Effector memory CD4-positive, alpha-beta T cell (primary cell): ENCODE measurements at regions not wholly inside any gene's neighbourhood (a gene's known extent, or its start where the extent isn't known, plus 50 kb on each side); places are given as distances from the start of the nearest gene placed in this dataset.
"Not testable (repeated sequence)": the region's sequence is repeated elsewhere in the genome, so short reads cannot be mapped to it uniquely, and the experiment has no call there.

Experiments
- DNase-seq, 3 donors: peaks; one replicate each; pipeline ENCODE4 v3.0.0-alpha.2; 2020
- H3K27ac ChIP-seq: 2 replicates; pipeline ENCODE4 v1.7.0; 2013; ENCODE audit warnings: mild to moderate bottlenecking, low read length, moderate library complexity; ENCODE audit not compliant: insufficient read depth, poor library complexity, severe bottlenecking
- H3K27me3 ChIP-seq: replicated peaks from 2 replicates; pipeline ENCODE4 v1.7.0; 2013; ENCODE audit warnings: mild to moderate bottlenecking, low read length; ENCODE audit not compliant: insufficient read depth, control insufficient read depth, poor library complexity, severe bottlenecking
- H3K36me3 ChIP-seq: 2 replicates; pipeline ENCODE4 v1.7.0; 2013; ENCODE audit warnings: mild to moderate bottlenecking, low read length, moderate library complexity; ENCODE audit not compliant: control insufficient read depth, insufficient read depth
- H3K4me1 ChIP-seq: 2 replicates; pipeline ENCODE4 v1.7.0; 2013; ENCODE audit warnings: low read length, mild to moderate bottlenecking; ENCODE audit not compliant: control insufficient read depth, insufficient read depth, poor library complexity, severe bottlenecking
- H3K4me3 ChIP-seq: 2 replicates; pipeline ENCODE4 v1.7.0; 2013; ENCODE audit warnings: low read length, low read depth, mild to moderate bottlenecking; ENCODE audit not compliant: insufficient read depth, poor library complexity, severe bottlenecking
- H3K9me3 ChIP-seq: 2 replicates; pipeline ENCODE4 v1.7.0; 2013; ENCODE audit warnings: mild to moderate bottlenecking, low read length, moderate library complexity; ENCODE audit not compliant: control insufficient read depth

DNA sequence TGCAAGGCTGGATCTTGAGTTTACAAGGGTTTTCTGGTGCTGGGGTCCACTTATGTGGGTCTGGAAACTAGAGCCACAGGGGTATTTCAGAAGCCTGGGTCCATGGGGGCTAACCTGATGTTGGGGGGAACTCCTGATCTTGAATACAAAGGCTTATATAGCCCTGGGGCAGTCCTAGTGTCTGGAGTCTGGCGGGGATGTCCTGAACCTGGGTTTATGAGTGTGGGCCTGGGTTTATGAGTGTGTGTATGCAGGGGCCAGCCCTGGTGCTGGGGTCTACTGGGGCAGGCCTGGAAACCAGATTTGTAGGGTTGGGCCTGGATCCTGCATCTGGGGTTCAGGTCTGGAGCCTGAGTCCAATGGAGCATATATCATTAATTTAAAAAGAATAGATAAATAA, 146.5 kb upstream of the C1GALT1 start:
- Histone ChIP-seq H3K9me3 (no peaks in the 10 kb centered on the region), H3K27ac (no peak overlapping the region), H3K4me1 (no peaks in the 10 kb centered on the region), H3K36me3 (no peaks in the 10 kb centered on the region), H3K4me3 (no peak overlapping the region), H3K27me3 (no peaks in the 10 kb centered on the region)
- no peak for DNase-seq

DNA sequence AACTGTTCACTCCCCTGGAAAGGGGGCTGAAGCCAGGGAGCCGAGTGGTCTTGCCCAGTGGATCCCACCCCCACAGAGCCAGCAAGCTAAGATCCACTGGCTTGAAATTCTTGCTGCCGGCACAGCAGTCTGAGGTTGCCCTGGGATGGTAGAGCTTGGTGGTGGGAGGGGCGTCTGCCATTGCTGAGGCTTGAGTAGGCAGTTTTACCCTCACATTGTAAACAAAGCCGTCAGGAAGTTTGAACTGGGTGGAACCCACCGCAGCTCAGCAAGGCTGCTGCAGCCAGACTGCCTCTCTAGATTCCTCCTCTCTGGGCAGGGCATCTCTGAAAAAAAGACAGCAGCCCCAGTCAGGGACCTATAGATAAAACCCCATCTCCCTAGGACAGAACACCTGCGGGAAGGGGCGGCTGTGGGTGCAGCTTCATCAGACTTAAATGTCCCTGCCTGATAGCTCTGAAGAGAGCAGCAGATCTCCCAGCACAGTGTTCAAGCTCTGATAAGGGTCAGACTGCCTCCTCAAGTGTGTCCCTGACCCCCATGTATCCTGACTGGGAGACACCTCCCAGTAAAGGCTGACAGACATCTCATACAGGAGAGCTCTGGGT, 140.0 kb upstream of the C1GALT1 start:
- not testable (repeated sequence) for H3K36me3 ChIP-seq, H3K27me3 ChIP-seq, H3K9me3 ChIP-seq, H3K4me3 ChIP-seq, H3K27ac ChIP-seq, H3K4me1 ChIP-seq
- peak in 1 of 3 donors; percentile 5 for DNase-seq

DNA sequence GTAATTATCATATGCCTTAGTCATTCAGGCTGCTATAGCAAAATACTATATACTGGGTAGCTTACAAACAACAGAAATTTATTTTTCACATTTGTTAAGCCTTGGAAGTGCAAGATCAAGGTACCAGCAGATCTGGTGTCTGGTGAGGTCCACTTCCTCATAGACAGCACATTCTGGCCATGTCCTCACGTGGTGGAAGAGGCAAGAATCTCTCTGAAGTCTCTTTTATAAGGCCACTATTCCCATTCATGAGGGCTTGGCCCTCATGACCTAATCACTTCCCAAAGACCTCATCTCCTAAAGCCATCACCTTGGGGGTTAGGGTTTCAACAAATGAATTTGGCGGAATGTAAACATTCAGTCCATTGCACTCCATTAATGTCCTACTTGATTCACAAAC, 137.5 kb upstream of the C1GALT1 start:
- Histone ChIP-seq H3K27ac (no peak overlapping the region), H3K36me3 (no peaks in the 10 kb centered on the region), H3K9me3 (no peaks in the 10 kb centered on the region), H3K4me3 (no peak overlapping the region), H3K27me3 (no peaks in the 10 kb centered on the region), H3K4me1 (no peaks in the 10 kb centered on the region)
- no peak for DNase-seq

GRCh38 chr7:7048213-7048612, 134.1 kb upstream of the C1GALT1 start:
- H3K4me3 ChIP-seq = no peak overlapping the region
- no peaks in the 10 kb centered on the region for H3K9me3 ChIP-seq
- no peaks in the 10 kb centered on the region for H3K27me3 ChIP-seq
- H3K36me3 ChIP-seq = no peaks in the 10 kb centered on the region
- no peaks in the 10 kb centered on the region for H3K4me1 ChIP-seq
- H3K27ac ChIP-seq = no peak overlapping the region
- no peak for DNase-seq

DNA sequence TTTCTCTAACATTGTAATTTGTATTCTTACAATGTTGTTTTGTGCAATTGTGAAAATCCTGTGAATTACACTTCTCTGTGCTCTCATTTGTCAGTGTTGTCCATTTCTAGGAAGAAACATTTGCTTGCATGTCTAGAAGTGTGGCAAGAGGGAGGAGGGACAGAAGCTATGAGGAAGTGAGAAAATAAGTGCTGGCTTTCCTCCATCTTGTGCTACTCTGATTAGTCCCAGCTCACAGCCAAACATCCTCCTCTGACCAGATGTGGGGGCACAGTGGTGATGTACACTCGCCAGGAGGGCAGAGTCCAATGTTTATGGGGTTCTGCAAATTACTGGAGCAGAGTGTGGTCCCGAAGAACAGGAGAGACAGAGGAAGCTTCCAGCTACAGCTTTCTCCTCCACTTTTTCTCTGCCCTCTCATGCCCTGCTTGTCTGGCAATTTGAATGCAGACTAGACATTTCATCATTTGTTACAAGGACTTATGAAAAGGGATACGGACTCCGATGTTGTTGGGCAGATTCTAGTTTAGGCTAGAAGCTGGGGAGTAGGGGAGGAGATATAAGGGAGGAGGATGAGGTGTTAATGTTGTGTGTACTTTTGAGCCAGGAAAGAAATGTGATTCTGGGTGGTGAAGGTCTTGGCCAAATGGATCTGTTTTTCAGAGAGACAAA, 131.0 kb upstream of the C1GALT1 start:
- no peak overlapping the region for H3K4me3 ChIP-seq
- no peaks in the 10 kb centered on the region for H3K4me1 ChIP-seq
- H3K27me3 ChIP-seq = no peaks in the 10 kb centered on the region
- H3K27ac ChIP-seq = no peak overlapping the region
- no peaks in the 10 kb centered on the region for H3K36me3 ChIP-seq
- no peak for DNase-seq
- no peaks in the 10 kb centered on the region for H3K9me3 ChIP-seq

DNA sequence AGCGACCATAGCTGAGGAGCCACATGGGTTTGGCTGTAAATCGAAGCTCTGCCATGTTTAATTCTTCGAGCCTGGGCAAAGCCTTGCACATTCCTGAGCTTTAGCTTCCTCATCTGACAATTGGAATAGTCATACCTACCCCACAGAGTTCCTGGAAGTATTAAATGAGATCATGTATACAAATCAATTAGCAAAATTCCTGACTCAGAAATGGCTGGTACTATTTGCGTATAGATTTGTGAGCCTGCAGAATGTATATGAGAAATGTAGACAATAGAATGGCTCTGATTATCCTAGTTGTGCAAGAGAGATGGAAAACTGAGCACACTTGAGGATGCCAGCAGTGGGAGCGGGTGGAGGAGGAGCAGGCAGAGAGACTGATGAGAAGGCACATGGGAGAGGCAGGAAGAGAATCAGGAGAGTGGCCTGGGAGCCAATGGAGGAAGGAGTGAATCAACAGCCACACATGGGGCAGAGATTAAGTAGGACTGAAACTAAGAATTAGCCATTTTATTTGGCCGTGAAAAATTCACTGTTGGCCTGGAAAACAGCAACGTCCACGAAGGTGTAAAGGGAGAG, 128.0 kb upstream of the C1GALT1 start:
- H3K36me3 ChIP-seq = no peaks in the 10 kb centered on the region
- H3K27me3 ChIP-seq = no peaks in the 10 kb centered on the region
- no peak for DNase-seq
- H3K9me3 ChIP-seq = no peaks in the 10 kb centered on the region
- no peak overlapping the region for H3K4me3 ChIP-seq
- H3K4me1 ChIP-seq = no peaks in the 10 kb centered on the region
- H3K27ac ChIP-seq = no peak overlapping the region

GRCh38 chr7:7060828-7061599, 121.3 kb upstream of the C1GALT1 start:
- Histone ChIP-seq H3K4me1 (no peaks in the 10 kb centered on the region), H3K36me3 (no peaks in the 10 kb centered on the region), H3K27me3 (no peaks in the 10 kb centered on the region), H3K27ac (no peak overlapping the region), H3K4me3 (no peak overlapping the region), H3K9me3 (no peaks in the 10 kb centered on the region)
- DNase-seq = no peak

DNA sequence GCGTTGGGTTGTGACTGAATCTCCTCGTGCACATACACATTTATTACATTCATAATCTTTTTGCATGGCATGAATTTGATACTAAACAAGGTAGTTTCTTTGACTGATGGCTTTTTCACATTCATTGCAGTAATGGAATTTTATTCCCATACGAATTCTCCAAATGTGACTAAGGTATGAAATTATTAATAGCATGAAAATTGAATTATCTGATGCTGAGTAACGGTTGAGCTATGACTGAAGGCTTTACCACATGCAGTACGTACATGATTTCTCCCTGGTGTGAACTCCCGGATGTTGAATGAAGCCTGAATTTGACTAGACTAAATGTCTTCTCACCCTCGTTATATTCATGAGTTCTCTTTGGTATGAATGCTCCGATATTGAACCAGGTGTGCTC, 104.4 kb upstream of the C1GALT1 start:
- no peaks in the 10 kb centered on the region for H3K4me1 ChIP-seq
- no peaks in the 10 kb centered on the region for H3K9me3 ChIP-seq
- H3K4me3 ChIP-seq = no peak overlapping the region
- no peak overlapping the region for H3K27ac ChIP-seq
- no peaks in the 10 kb centered on the region for H3K36me3 ChIP-seq
- H3K27me3 ChIP-seq = no peaks in the 10 kb centered on the region
- DNase-seq = no peak

DNA sequence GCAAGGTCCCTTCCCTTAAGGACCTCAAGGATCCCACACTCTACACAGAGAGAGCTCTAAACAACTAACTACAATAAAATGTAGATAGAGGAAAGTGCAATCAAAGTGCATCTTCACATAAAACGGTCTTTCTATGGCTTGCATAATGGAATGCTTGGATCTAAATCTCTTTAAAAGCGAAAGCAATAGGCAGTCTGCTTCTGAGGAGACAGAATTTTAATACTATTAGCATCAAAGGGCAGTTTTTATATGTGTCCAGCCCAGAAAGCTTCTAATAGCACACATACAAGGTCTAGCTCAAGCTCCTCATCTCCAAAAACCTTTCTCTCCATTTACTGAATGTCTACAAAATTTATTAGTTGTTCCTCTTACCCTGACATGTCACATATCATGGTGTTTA, 101.5 kb upstream of the C1GALT1 start:
- no peaks in the 10 kb centered on the region for H3K27me3 ChIP-seq
- DNase-seq = no peak

GRCh38 chr7:7090460-7090859, 91.9 kb upstream of the C1GALT1 start:
- no peak for DNase-seq
- Histone ChIP-seq H3K4me3 (no peak overlapping the region), H3K36me3 (no peaks in the 10 kb centered on the region), H3K27ac (no peak overlapping the region), H3K27me3 (no peaks in the 10 kb centered on the region), H3K4me1 (no peaks in the 10 kb centered on the region), H3K9me3 (no peaks in the 10 kb centered on the region)

More for the DNA sequence above, 101.5 kb upstream of the C1GALT1 start:
- H3K9me3 ChIP-seq = no peaks in the 10 kb centered on the region
- no peaks in the 10 kb centered on the region for H3K4me1 ChIP-seq
- no peaks in the 10 kb centered on the region for H3K36me3 ChIP-seq
- no peak overlapping the region for H3K4me3 ChIP-seq
- no peak overlapping the region for H3K27ac ChIP-seq
